Fibroblast of the conjunctiva (primary cell): ENCODE measurements at regions not wholly inside any gene's neighbourhood (a gene's known extent, or its start where the extent isn't known, plus 50 kb on each side); places are given as distances from the start of the nearest gene placed in this dataset.

Experiments used
- DNase-seq: peaks from one replicate; pipeline ENCODE4 v3.0.0-alpha.2; 2010; ENCODE audit warnings: low read depth

- DNase-seq: no peak
Measured at GRCh38 chr18:56380685-56381084, 257.7 kb downstream of the TXNL1 start.

DNA sequence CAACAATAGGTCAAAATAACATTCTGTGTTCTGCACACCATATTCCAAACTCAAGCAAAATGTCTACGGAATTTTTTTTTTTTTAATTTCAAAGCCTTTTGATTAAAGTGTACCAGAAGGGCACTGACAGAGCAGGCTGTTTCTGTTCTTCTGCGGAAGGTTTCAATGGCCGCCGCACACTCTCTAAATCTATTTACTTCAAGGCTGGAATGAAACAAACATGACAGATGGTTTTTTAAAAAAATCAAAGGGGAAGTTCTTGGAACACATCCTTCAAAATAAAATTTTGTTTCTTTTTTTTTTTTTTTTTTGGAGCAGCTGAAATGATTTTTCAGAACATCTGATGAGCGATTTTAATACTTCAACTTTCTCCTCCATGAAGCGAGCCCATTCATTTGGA lies 259.1 kb downstream of the TXNL1 start:
- no peak for DNase-seq

DNA sequence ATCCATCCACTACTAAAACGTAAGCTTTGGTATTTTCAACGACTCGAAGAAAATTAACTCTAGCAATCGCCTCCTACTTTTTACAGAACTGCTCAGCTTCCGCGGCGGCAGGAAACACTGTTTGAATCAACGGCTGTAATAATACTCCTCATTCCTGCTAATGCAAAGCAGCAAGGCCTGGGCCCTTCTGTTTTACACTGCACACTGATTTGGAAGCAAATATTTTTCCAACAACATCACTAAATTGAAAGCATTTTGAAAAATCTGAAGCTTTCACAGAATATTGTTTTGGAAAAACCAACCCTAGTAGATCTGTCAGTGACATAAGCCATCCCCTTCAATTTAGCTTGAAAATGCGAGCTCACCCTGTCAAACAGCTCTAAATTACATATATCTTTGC lies 261.2 kb downstream of the TXNL1 start:
- no peak for DNase-seq

DNA sequence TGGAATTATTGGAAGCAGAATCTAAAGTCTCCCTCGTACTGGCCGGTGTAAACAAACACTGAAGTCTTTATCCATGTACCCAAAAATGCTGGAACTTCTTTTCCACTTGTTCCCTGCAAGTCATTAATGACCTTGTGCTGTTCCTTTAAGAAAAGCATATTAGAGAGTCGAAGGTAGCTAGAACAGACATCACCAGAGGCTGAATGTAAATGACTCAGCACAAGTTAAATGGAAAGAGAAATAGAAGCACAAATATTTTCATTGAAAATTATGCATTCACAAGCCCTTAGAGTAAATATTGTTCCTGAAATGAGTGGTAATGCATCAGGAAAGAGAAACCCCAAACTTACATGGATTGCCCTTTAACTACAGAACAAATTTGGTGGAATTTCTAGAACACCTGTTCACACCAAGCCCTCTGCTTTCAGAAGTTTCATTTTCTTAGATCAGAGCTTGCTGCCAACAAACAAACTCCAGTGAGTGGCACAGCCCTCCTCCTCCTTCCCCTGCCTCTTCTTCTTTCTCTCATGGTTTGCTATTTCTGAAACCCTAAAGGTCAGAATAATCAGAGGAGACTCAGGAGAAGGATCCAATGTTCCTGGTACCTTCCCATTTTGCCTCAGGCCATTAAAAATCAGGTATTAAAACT lies 264.3 kb downstream of the TXNL1 start:
- no peak for DNase-seq

GRCh38 chr18:56373601-56374000 lies 264.8 kb downstream of the TXNL1 start:
- no peak for DNase-seq

DNA sequence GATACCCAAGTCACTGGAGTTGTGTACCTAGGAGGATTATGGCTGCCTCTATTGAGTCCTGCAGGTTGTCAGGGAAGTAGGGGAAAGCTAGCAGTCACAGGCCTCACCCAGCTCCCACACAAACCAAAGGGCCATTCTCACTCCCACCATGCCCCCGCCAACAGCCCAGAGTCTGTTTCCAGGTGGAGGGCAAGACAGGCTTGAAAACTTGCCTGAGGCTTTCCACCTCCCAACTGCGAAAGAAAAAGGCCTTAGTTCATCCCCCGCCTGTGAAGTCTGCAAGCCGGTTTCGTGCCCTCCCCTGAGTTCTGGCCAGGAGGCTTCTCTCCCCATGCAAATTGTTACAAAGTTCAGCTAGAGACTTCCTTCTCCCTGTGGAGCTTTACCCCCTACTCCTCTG lies 270.3 kb downstream of the TXNL1 start:
- DNase-seq: no peak

GRCh38 chr18:56358608-56359280 lies 279.6 kb downstream of the TXNL1 start:
- DNase-seq: no peak

DNA sequence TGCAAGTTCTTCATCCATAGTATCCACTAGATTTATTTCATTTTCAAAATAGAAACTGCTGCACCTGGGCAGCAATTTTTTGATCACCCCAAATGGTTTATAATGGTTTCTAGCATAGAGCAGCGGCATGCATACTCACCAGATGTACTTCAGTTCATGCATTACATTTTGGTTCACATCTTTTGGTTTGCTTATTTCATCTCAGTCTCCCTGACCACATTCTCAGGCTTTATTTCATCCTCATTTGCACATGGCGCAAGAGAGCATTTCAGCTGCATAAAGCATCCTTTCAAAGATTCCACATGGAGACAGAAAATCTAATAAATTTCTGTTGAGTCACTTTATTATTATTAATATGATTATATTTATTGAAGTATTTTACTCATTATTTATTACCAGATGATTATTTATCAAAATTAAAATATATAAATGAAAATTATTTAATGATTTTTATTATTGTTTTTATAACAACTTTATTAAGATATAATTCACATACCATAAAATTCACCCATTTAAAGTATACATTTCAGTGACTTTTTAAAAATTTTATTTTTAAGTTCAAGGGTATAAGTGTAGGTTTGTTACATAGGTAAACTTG lies 284.6 kb downstream of the TXNL1 start:
- DNase-seq: no peak

GRCh38 chr18:56351911-56352500 lies 286.4 kb downstream of the TXNL1 start:
- no peak for DNase-seq

GRCh38 chr18:56337507-56337906 lies 300.9 kb downstream of the TXNL1 start:
- no peak for DNase-seq

GRCh38 chr18:56333839-56334238 lies 304.6 kb downstream of the TXNL1 start:
- DNase-seq: no peak

DNA sequence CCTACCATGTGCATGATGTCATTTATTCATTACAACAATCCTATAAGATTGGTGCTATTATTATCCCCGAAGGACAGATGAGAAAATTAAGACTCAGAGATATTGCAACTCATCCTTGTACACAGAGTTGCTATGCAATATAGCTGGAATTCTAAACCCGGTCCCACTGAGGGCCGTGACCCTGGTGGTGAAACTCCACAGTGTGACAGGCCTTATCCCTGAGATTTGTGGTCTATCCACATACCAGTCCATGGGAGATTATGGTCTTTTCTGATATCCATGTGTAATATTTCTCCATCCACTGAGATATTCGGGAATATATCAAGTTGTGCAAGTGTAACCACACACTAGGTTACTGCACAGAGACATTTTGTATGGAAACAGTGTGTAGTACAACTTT lies 305.2 kb downstream of the TXNL1 start:
- DNase-seq: no peak

DNA sequence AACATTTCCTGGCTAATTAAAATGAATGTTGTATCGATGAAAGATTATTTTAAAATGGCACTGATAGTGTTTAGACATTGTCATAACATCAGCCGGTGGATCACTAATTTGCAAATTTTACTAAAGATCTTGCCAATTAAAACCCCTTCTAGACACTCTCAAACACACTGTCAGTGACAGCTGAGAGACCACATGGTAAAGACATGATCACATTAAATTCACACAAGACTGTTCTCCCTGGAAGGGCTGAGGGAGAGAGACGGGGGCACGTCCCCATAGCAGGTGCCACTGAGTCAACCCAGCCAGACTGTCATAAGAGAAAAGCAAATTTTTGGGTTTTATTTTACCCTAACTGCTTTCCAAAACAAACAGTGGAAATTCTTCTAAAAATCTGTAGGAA lies 306.0 kb downstream of the TXNL1 start:
- DNase-seq: no peak

DNA sequence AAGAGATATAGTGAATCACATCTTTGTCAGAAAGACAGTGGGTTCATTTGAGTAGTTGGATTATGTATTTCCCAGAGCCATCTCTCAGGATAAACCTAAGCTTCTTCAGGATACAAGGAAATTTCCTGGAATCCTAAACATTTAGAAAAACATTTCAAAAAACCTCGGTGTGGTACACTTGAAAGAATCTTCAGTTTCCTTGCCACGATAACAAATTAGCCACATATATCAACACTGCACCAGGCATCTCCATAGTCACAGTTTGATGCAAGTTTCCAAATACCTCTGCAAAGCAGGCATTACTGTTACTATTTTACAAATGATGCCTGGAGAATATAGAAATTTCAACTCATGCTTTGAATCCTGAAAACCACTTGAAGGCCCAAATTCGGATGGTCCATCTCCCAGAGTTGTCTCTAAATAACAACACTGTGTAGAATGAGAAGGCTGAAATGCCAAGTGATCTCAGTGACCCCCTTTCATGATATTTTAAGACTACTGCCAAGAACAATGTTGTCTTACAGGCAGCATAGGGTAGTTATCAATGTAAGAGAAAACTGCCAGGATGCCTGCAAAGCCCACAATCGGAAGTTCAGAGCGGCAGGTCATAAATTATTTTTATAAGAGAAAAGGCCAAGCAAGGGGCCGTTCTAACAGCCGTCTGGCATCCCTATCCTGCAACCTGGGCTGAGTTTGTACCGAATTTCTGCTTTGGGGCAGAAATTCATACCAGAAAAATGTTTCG lies 307.9 kb downstream of the TXNL1 start:
- DNase-seq: no peak

- DNase-seq: no peak
Measured at GRCh38 chr18:56329536-56329935, 308.9 kb downstream of the TXNL1 start.

GRCh38 chr18:56327191-56327885 lies 311.1 kb downstream of the TXNL1 start:
- DNase-seq: no peak

DNA sequence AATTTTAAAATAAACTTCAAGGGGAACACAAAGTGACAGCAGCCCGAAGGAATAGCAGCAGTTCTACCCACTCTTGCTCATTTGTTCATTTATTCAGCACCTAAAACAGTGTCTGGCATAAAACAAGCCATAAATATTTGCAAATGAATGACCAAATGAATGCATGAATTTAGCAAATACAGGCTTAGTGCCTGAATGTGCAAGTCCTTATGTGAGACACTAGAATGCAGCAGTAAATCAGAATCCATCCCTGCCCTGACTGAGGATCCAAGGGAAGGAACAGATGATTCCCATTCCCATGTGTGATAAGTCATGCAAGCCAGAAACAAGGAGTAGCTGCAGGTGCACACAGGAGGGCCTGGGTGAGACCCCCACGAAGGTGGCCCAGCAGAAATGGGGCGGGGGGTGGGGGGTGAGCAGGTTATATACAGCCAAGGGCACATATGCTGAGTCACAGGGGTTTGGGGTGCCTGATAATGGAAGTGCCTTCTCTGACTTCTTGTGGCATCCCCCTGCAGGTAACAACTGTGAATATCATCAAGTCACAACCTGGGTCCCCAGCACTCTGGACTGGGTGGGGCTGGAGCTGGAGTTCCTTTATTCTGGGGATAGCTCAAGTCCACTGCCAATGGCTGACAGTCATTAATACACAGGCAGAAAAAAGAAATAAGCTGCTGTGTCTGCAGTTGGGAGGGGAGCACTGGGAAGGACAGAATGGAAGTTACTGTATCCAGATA lies 311.9 kb downstream of the TXNL1 start:
- no peak for DNase-seq

DNA sequence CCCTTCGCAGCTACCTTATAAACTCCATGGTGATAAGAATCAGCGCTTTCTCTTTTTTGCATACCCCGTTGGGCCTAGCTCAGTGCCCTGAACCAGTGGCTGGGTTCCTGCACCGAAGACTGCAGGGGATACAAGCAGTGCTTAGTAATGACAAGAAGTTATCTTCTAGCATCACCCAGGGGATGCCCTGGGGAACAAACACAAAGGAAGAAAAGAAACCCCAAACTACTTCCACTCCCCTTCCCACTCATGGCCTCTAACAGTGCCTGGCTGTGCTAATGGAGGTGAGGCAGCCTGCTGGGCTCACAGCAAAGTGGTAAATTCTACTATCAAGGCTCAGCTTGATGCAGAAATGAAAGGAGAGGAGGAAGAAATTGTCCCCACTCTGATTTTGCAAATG lies 314.7 kb downstream of the TXNL1 start:
- no peak for DNase-seq

DNA sequence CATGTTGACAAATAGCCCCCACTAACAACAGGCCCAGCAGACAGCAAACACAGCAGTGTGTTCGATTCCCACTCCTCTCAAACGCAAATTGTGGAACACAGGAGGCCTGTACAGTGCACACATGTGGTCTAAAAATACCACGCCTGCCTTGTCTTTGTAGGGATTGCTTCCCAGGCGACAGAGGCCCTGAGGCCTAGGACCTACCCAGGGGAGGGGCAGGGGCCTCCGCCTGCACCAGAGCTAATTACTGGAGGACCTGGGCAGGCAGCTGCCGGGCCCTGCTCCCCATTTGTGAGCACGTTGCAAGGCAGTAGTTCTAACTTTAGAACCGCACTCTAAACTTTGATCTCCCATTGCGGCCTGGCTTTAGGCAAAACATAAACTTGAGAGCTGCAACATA lies 316.0 kb downstream of the TXNL1 start:
- no peak for DNase-seq

DNA sequence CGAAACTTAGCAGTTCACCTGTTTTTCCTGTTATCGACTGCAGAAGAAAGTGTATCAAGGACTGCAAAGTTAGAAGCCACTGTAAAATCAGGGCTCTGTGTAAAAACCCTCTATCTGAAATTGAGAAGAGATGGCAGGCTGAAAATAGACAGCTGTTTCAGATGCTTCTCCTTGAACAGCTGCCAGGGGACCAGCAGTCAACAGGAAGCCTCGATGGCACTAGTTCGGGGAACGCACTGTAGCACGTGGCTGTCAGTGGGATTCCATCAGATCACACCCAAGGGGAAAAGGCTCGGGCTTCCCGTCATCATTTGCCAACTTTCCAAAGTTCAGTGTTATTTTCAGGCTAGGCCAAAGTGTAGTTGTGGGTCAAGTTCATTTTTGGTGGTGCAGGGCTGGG lies 316.9 kb downstream of the TXNL1 start:
- DNase-seq: no peak

- no peak for DNase-seq
Measured at GRCh38 chr18:56319953-56320352, 318.4 kb downstream of the TXNL1 start.
